Neural cell (in vitro differentiated cells): ENCODE measurements at regions not wholly inside any gene's neighbourhood (a gene's known extent, or its start where the extent isn't known, plus 50 kb on each side); places are given as distances from the start of the nearest gene placed in this dataset.

Experiments used
- EP300 ChIP-seq: fragments of 450-650 bp; conservative IDR thresholded peaks from 2 replicates; pipeline ENCODE4 v1.6.1; 2014; ENCODE audit warnings: antibody characterized with exemption, mild to moderate bottlenecking, moderate library complexity; ENCODE audit not compliant: poor library complexity, severe bottlenecking
- EZH2 ChIP-seq: fragments of 200-600, 300-800 bp; shearing (Covaris generic), sonication (generic); IDR thresholded peaks from 2 replicates; pipeline ENCODE4 v1.6.1; 2014; ENCODE audit warnings: antibody characterized with exemption, low read length, borderline replicate concordance, mild to moderate bottlenecking; ENCODE audit not compliant: insufficient read depth, poor library complexity, severe bottlenecking
- POLR2AphosphoS5 ChIP-seq: IDR thresholded peaks from 2 replicates; pipeline ENCODE4 v1.6.1; 2012

DNA sequence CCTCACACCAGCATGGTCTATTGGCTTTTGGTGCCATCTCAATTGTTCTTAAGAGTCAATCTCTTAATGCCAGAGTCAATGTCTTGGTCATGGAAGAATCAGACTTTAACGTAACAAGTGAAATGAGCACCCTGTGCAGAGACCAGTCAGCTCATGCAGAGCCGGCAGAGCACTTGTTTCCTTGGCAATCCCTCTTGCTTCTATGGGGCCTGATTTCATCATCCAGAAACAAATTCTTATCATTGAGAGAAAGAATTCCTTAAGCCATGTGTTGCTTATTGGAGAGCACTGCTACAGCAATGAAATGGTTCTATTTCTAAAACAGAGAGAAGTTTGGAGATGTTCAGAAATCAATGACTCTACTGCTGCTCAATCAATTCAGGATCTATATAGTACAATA is 212.8 kb downstream of the IPMK start:
- TF ChIP-seq EZH2 (no peak), POLR2AphosphoS5 (no peak), EP300 (no peak)
